ENCODE measurements at regions not wholly inside any gene's neighbourhood (a gene's known extent, or its start where the extent isn't known, plus 50 kb on each side); places are given as distances from the start of the nearest gene placed in this dataset.

DNA sequence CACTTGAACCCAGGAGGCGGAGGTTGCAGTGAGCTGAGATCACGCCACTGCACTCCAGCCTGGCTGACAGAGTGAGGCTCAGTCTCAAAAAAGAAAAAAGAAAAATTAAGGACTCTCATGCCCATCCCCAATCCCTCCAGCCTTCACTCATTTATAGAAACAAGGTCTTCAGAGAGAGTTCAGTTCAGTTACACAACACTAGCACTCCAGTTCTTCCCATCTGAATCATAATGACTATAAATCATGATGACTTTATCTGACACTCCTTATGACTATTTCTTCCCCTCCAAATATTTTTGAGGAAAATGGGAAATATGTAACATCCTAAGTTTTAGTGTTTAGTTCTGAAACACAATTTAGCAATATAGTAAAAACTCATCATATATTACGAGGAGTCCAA is 107.4 kb upstream of the LSM8 start:
- Mint-ChIP-seq H3K36me3 (ENCODE audit: insufficient read depth) (no peaks in the 10 kb centered on the region), H3K9me3 (ENCODE audit: low read depth) (peaks cover 3% of the 10 kb centered on the region), H3K27ac (no peak overlapping the region), H3K27me3 (no peaks in the 10 kb centered on the region), H3K4me1 (ENCODE audit: low read depth) (no peaks in the 10 kb centered on the region), H3K4me3 (ENCODE audit: low read depth) (no peak overlapping the region)
- no peak for DNase-seq (ENCODE audit: low spot score, unreplicated experiment)
- no peak for TF ChIP-seq CTCF (IDR thresholded peaks at IDR 0.05; ENCODE audit: unreplicated experiment)

- no peak for TF ChIP-seq CTCF (IDR thresholded peaks at IDR 0.05; ENCODE audit: unreplicated experiment)
- DNase-seq (ENCODE audit: low spot score, unreplicated experiment), result no peak
- Mint-ChIP-seq H3K4me3 (ENCODE audit: low read depth) (no peak overlapping the region), H3K27ac (no peak overlapping the region), H3K36me3 (ENCODE audit: insufficient read depth) (no peaks in the 10 kb centered on the region), H3K4me1 (ENCODE audit: low read depth) (no peaks in the 10 kb centered on the region), H3K27me3 (no peaks in the 10 kb centered on the region), H3K9me3 (ENCODE audit: low read depth) (peaks cover 3% of the 10 kb centered on the region)
These were observed 105.9 kb upstream of the LSM8 start for GRCh38 chr7:118078015-118078414.

- H3K4me1 Mint-ChIP-seq (ENCODE audit: low read depth), result no peaks in the 10 kb centered on the region
These were observed 104.6 kb upstream of the LSM8 start for GRCh38 chr7:118079369-118079768.

GRCh38 chr7:118080947-118081346 is 103.0 kb upstream of the LSM8 start:
- TF ChIP-seq CTCF (IDR thresholded peaks at IDR 0.05; ENCODE audit: unreplicated experiment), result no peak
- Mint-ChIP-seq H3K36me3 (ENCODE audit: insufficient read depth) (no peaks in the 10 kb centered on the region), H3K4me1 (ENCODE audit: low read depth) (no peaks in the 10 kb centered on the region), H3K9me3 (ENCODE audit: low read depth) (peaks cover 3% of the 10 kb centered on the region), H3K27me3 (no peaks in the 10 kb centered on the region), H3K27ac (no peak overlapping the region), H3K4me3 (ENCODE audit: low read depth) (no peak overlapping the region)
- no peak for DNase-seq (ENCODE audit: low spot score, unreplicated experiment)

More at GRCh38 chr7:118079369-118079768, 104.6 kb upstream of the LSM8 start:
- Mint-ChIP-seq H3K27me3 (no peaks in the 10 kb centered on the region), H3K36me3 (ENCODE audit: insufficient read depth) (no peaks in the 10 kb centered on the region), H3K27ac (no peak overlapping the region), H3K9me3 (ENCODE audit: low read depth) (peaks cover 3% of the 10 kb centered on the region), H3K4me3 (ENCODE audit: low read depth) (no peak overlapping the region)
- no peak for DNase-seq (ENCODE audit: low spot score, unreplicated experiment)
- no peak for TF ChIP-seq CTCF (IDR thresholded peaks at IDR 0.05; ENCODE audit: unreplicated experiment)

GRCh38 chr7:118082506-118082905 is 101.5 kb upstream of the LSM8 start:
- Mint-ChIP-seq H3K4me3 (ENCODE audit: low read depth) (no peak overlapping the region), H3K27me3 (no peaks in the 10 kb centered on the region), H3K9me3 (ENCODE audit: low read depth) (peaks cover 3% of the 10 kb centered on the region), H3K4me1 (ENCODE audit: low read depth) (no peaks in the 10 kb centered on the region), H3K27ac (no peak overlapping the region), H3K36me3 (ENCODE audit: insufficient read depth) (no peaks in the 10 kb centered on the region)
- no peak for TF ChIP-seq CTCF (IDR thresholded peaks at IDR 0.05; ENCODE audit: unreplicated experiment)
- no peak for DNase-seq (ENCODE audit: low spot score, unreplicated experiment)

Measured in progenitor cell of endocrine pancreas (in vitro differentiated cells).